D721Med (cell line): ENCODE measurements at regions not wholly inside any gene's neighbourhood (a gene's known extent, or its start where the extent isn't known, plus 50 kb on each side); places are given as distances from the start of the nearest gene placed in this dataset.
A peak's percentile ranks its signal among the peaks of the same experiment; 100 is the strongest.

Source experiments
- DNase-seq: peaks from one replicate; pipeline ENCODE4 v3.0.0; 2011; ENCODE audit warnings: low spot score; ENCODE audit not compliant: insufficient read length
- FAIRE-seq: peaks from 2 replicates; lab custom pipeline; 2011; peaks lifted over from hg19 to GRCh38; lab: Jason Lieb, UNC
- CTCF ChIP-seq: IDR thresholded peaks from 2 replicates; pipeline ENCODE4 v1.5.1; 2012; ENCODE audit warnings: mild to moderate bottlenecking, control low read depth; ENCODE audit not compliant: insufficient read depth; ENCODE audit errors: missing control alignments

DNA sequence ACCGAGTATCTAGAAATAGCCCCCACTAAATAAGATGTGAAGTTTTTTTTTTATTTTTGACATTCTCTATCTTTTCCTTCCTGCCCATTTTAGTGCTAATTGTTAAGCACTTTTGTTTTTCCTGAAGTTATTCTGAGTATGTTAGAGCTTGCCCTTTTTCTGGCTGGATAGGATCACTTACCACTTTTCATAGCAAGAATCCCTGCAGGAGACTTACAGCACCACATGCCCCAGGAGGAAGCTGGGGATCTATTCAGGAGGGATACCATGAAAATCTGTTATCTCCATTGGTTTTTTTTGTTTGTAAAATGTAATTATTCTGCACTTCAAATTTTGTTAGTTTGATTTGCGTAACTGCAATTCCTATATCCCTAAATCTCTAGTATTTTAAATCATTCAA is 968.4 kb downstream of the ZPLD1 start:
- no peak for FAIRE-seq
- TF ChIP-seq CTCF = no peak
- no peak for DNase-seq

DNA sequence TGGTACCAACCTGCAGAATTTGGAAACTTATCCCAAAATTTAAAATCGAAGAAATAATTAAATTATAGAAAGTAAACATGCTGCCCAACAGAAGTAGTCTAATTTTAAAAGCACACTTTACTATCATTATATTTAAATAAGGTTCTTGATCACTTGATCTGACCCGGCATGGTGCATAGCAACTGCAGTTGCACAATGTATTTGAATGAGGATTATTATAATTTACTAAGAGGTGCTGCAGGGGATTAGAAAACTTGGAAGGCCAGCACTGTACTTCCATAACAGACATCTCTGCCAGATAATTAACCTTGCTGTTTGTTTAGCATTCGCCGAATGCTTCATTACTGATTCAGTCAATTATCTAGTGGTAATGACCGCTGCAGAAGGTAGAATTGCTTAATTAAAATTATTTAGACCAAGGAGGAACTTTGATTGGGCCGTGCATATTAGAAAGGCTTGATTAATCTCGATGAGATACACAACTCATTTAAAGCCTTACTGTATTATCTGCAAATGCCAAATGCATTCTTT is 971.6 kb downstream of the ZPLD1 start:
- TF ChIP-seq CTCF = no peak
- FAIRE-seq (no peak), DNase-seq (no peak)

- TF ChIP-seq CTCF = no peak
- no peak for DNase-seq
Observed at GRCh38 chr3:103410231-103410630, 975.4 kb downstream of the ZPLD1 start.

DNA sequence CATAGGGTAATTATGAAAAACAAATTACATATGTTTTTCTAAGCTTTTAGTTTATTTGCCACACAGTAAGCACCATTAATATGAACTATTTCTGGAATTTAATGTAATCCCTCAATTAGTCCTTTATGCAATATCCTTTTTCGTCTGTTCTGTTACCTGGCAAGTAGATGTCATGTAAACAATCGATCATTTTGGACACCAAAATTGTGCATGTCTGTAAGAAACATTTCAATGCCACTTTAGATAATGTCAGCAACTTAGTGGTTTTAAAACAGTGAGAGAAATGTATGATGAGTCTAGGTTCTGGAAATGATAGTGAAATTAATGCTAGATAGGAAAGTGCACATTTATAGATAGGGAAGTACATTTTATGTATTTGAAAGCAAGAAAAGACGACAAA is 986.6 kb downstream of the ZPLD1 start:
- DNase-seq = no peak
- no peak for TF ChIP-seq CTCF
- FAIRE-seq = no peak

More at GRCh38 chr3:103410231-103410630, 975.4 kb downstream of the ZPLD1 start:
- no peak for FAIRE-seq

DNA sequence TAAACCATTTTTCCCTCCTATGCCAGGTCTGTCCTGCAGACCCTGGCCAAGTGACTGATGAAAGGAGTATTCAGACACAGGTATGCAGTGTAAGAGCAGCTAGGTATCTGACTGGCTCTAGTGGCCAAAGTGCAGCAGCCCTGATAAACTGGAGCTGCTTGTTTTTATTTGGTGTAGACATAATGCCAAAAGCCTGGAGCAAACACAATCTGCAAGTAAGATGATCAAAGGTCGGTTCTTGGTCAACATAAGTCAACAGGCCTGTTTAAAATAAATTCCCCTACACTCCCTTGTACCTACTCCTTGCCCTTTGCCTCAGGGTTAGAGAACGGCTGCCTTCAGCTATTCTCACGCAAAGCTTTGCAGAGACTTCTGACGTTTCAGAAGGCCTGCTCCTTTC is 1003.1 kb downstream of the ZPLD1 start:
- TF ChIP-seq CTCF = no peak
- FAIRE-seq (no peak), DNase-seq (no peak)

DNA sequence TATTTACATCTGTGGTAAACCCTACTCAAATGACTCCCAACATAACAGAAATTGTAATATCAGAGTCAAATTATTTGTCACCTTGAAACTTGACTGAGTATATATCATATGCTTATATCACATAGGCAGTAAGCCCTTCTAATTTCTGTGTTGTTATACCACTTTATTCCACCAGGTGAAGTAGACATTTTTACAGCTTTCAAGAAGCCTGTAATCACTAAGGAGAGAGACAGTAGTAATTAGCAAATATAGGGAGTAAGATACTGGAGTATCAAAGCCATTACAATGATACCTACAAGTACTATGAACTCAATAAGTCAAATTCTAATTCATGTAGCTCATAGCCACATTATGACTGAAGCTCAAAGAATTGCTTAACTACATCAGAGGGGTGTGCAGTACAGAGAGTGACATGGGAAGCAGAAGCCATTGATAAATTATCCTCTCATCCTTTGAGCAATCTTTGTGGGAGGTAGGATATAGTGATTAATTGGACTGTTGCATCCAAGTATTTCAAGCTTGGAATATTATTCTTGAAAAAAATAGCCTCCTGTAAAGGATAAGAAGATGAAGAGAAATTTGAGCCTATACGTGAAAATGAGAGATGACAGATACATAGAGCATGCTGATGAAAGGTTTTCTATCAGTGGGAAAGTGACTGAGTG is 1005.9 kb downstream of the ZPLD1 start:
- DNase-seq (no peak), FAIRE-seq (no peak)
- peak; percentile 14 for TF ChIP-seq CTCF

DNA sequence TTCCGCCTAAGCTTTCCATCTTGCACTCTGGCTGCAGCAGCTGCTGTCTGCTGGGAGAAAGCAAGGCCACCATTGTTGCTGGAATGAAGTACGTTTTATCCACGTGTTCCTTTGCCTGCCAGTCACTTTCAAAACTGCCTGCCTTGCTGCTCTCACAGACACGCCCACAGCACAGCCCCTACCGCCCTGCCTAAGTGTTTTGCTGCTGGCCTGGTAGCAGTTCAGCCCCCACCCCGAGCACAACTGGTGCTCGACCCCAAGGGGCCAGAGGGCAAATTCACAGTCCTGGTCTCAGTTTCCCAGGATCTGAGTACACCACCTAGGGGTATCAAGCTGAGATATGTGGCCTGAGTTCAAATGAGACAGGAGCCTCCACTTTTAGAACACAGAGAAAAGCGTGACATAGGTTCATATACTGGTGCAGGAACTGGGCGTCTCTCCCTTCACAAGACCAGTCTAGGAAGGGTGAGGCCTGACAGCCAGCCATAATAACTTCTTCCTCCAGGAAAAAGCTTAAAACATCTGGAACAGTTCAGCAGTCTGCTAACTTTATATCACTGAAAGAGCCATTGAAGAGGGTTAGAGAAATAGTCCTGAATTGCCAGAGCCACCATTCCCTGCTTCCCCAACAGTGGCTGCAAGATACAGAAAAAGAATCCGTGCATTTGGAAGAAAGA is 1012.3 kb downstream of the ZPLD1 start:
- FAIRE-seq (no peak), DNase-seq (no peak)
- no peak for TF ChIP-seq CTCF
